NCI-H2081 (cell line): ENCODE measurements at regions not wholly inside any gene's neighbourhood (a gene's known extent, or its start where the extent isn't known, plus 50 kb on each side); places are given as distances from the start of the nearest gene placed in this dataset.
"Not testable (repeated sequence)": the region's sequence is repeated elsewhere in the genome, so short reads cannot be mapped to it uniquely, and the experiment has no call there.

Experiments used
- DNase-seq, 2 experiments: peaks; one replicate each; lab custom pipeline; 2025; lab: John Stamatoyannopoulos, UW

DNA sequence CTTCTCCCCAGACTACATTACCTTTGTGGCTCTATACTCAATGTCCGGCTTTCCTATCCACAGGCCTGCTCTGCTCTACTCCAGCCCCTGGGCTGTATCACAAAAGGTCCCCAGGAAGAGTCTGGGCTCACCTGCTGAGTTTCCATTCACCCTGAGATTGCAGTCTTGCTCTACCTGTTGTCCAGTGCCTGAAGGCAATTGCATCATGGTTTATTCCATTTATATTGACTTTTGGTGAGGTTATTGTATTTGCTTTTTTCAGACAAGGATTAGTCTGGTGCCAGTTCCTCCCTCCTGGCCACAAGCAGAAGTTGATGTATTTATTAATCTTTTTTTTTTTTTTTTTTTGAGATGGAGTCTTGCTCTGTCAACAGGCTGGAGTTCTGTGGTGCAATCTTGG is 273.1 kb downstream of the XPNPEP1 start:
- DNase-seq, result no peak

DNA sequence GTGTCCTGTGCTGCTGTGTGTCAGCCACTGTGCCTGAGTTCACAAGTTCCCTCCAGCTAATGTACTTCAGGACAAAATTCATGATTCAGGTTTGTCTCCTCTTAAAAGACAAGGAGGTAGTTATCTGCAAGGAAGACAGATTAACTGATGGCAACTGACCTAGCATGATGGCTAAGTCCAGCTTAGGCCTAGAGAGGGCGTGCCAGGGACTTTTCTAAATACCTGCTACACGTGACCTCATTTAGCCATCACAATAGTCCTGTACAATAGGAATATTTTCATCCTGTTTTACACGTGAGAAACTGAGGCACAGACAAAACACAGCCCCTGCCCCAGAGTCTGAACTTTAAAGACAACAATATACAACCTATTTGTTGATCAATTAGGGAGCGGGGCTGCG is 275.7 kb downstream of the XPNPEP1 start:
- DNase-seq, result no peak

DNA sequence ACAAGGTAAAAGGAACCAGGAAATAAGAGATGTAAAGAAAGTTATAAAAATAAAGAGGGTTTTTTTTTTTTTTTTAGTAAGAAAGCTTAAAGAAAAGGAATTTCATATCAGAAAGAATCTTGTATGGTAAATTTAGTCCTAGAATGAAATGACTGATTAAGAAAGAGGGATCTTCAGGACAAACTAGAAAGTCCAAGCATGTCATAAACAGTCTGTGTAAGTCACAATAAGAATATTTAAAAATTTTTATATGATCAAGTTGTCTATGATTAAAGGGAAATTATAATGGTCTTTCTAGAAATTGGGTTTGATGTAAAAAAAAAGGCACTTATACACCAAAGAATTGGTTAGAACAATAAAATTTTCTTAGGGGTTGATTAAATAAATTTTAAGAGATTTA is 289.5 kb downstream of the XPNPEP1 start:
- no peak for DNase-seq

DNA sequence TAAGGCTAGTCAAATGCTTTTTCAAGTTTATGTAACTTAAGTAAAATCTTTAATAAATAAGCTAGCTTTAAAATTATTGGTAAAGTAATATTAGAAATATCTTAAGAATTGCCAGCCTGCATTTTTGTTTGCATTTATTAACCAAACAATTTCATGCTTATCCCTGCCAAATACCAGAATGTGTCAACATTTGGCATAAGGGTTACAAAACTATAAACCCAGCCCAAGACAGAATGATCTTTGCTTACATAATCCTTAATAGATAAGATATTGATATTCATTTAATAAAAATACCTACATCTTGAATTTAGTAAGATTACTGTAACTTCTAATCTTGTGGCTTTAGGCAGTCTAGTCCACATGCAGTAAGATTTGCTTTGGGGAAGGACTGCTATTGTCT is 290.3 kb downstream of the XPNPEP1 start:
- DNase-seq, result not testable (repeated sequence)

DNA sequence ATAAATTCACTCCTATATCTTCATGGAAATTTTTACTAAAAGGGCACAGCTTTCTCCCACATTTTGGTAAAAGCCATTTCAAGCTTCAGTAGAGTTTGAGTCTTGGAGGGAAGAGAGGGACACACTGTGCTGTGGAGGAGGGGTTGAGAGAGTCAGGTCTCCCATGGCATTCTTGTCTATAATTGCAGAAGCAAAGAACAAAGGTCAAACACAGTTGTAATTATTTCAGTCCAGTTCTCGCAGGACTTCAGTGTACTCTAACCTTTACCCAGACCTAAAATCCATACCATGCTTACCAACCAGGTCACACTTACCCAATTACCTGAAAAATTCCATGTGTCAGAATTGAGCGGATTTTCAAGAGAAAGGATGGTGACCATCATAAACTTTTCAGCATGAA is 298.4 kb downstream of the XPNPEP1 start:
- DNase-seq, result no peak

DNA sequence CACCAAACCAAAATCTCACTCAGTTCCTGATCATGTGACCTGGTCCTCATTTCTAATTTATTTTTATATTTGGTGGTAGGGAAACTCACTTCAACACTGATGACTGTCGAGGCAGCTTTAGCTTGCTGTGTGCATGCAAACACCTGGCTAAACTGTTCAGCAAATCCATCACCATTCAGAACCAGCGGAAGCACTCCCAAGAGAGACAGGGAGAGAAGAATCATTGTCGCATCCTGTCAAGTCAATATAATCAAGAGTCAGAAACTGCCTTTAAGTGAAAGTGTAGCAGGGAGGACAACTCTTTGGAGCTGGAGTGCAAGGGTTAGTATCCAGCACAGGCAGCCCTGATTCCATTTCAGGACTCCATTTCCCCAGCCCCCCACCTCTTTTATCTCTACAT is 300.7 kb downstream of the XPNPEP1 start:
- DNase-seq, result no peak

DNA sequence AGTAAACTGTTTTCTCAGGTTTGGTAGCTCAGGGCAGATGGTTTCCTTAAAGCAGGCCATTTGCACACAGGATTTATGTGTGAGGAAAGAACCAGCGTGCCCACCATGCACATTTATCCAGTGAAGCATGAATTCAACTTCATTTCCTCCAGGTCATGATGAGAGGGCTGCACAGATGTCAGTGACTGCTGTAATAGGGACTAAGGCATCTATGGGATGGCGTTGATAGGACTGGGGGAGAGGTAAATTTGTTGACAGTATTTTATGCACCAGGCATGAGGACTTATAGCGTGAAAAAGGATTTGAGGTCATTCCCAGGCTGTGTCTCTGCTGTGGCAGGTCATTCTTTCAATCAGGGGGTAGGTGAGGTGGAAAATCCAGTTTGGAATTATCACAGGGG is 302.9 kb downstream of the XPNPEP1 start:
- no peak for DNase-seq

DNA sequence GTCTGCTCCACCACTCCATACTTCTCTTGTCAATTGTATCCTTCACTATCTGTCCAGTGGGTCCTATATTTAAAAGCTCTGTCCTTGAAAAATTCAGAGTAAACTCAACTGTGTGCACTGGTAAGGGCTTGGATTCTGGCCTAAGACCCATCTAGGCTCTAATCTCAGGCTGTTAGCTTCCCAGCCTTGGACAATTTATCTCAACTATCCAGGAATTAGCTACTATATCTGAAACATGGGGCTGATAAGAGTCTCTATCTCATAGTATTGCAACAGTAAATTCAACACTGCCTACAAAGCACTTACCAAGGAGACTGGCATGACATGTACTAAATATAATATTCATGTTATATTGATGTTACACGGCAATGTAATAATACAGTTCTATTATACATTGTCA is 303.4 kb downstream of the XPNPEP1 start:
- DNase-seq, result no peak

DNA sequence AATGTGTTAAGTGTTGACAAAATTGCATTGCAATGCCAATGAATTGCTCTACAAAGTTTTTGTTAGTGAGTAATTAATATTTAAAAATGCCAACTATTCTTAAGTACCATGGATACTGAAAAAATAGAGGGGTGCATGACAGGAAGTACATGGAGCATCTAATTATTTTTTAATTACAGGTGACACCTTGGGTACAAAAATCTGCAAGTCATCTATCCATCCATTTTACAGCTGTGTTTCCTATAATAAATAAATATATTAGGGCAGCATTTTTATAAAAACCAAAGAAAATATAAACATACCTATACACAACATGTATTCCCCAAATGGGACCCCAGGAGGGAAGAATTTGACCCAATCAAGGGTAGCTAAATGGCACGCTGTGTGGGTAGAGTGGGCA is 304.6 kb downstream of the XPNPEP1 start:
- DNase-seq, result no peak

DNA sequence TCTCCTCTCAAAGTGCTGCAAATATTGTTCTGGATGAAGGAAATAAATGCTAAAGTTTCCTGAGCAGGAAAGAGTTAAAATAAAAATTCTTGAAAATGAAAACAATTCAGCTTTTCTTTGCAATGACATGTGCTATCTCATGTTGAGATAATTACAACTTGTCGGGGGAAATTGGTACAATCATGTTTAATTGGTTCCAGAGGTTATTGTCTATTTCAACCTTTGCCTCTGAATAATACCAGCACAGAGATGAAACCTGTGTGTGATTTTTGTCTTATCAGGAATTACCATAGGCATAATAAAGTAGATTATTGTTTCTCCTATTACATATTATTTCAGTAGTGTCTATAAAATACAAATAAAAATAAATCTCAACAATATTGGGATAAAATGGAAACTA is 305.0 kb downstream of the XPNPEP1 start:
- DNase-seq, result no peak

DNA sequence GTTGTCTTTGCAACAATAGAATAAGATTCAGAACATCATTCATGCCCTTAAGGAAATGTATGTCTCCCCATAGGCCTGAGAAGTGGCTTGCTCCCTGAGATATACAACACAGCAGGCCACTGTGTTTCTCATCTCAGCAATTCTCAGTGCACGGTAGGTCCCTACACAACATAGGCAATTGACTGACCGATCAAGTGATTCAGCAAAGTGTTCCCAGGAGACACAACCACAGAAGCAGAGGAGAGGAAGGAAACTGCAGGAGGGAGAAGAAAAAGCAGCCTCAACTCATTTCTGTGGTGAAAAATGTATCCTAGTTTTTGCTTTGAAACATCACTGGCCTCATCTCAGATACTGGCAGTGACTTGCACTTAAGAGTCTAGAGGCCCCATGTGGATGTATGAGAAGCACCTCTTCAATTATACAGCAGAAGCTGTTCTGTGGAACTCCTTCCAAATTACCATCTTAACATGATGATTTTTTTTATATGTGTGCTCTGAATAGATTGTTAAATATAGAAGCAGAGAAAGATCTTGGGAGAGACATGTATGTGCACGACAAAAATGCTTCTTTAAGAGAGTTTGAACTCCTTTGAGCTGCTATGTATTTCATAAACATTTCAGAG is 306.8 kb downstream of the XPNPEP1 start:
- DNase-seq, result no peak

DNA sequence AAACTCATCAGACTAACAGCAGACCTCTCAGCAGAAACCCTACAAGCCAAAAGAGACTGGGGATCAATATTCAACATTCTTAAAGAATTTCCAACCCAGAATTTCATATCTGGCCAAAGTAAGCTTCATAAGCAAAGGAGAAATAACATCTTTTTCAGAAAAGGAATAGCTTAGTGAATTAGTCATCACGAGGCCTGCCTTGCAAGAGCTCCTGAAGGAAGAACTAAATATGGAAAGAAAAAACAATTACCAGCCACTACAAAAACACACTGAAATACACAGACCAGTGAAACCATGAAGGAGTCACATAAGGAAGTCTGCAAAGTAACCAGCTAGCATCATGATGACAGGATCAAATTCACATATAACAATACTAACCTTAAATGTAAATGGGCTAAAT is 328.0 kb downstream of the XPNPEP1 start:
- DNase-seq, result not testable (repeated sequence)

DNA sequence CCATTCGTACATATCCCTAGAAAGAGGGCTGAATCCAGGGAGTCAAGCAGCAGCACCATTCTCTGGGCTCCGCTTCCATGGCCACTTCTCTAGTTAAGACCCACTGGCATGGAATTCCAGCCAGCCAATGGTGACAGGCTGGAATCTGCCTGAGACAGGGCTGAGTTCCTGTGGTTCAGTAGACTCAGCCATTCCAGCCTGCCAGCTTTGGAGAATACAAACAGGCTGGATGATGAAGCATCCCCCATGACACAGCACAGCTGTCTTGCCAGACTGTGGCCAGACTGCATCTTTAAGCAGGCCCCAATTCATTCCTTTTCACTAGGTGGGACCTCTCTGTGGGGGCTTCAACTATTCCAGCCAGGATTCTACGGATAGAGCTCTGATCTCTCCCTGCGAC is 329.6 kb downstream of the XPNPEP1 start:
- no peak for DNase-seq

DNA sequence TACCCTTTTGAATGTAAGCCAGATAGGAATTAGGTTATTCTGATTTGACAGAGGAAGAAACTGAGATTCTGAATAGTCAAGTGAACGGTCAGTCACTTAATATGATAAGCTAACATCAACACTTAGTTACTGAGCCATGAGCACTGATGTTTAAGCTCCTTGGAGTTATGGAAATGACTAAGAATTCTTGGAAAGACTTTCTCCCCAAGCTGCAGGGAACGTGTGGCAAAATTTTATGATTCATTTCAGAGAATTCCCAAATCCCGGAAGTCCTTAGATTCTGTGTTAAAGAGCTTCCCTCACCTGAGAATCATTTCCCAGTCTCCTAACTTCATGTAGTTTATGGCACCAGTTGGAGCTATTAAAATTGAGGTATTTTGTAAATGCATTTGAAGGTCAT is 330.9 kb downstream of the XPNPEP1 start:
- no peak for DNase-seq

DNA sequence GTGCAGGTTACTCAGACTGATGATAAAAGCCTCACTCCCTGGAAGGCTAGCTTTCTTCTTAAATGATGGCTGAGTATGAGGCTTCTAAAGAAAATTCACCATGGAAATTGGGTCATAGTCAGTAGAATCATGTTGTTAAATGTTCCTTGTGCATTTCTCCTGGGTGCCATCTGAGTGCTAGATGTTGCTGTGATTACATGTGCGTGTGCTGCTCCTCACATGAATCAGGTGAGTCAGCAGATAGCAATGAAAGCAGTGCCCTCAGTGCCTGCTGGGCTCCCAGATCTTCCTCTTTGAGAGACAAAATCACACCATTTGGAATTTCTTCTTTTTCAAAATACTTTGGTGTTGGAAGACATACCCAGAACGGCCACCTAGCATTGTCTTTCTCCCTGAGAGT is 331.7 kb downstream of the XPNPEP1 start:
- no peak for DNase-seq

DNA sequence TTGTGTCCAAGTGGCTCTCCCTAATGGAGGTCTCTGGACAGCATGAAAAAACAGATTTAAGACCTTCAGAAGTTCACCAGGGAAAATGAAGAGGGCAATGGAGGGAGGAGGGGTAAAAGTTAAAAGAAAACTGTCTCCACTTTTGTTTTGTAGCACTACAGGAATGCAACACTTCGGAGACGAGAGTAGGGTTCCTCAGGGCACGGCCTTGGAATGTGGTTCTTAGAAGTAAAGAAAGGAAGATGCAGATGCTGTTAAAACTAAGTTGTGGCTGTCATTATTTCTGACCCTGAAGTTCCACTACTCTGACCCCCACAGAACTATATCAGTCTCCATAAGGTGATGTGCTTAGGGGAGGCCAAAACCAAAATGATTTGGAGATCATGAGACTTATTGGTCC is 335.1 kb downstream of the XPNPEP1 start:
- no peak for DNase-seq

DNA sequence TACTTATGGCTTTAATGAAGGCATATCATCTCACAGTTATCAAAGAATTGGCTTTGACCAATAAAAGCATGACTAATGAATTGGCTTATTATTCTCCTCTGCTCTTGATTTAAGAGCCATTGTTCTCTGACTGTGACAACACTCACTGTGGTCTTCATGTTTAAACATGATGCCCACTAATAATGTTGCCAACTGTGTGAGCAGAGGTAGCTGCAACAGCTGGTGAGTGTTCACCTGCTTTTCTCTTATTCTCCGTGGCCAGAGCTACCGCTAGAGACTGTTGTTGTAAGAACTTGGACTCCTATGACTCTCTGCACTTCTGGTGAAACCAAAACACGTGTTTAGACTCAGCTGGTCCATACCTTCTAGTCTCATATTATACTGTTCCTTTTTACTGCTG is 335.9 kb downstream of the XPNPEP1 start:
- no peak for DNase-seq

DNA sequence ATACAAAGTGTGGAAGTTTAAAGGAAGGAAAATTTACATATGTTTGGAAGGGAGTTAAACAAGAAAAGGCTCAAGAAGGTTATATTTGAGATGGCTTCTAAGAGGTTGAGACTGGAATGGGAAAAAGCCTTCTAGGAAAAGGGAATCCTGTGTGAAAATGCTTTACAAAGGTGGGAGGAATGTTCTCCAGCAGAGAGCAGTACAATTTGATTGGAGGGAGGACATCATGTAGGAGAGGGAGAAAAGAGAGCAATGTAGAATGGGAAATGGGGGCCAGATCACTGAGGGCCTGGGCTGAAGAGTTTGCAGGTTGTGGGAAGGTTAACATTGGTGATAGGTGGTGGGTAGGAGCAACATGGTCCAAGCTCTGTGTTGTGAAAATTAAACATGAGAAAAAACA is 366.9 kb downstream of the XPNPEP1 start:
- no peak for DNase-seq

DNA sequence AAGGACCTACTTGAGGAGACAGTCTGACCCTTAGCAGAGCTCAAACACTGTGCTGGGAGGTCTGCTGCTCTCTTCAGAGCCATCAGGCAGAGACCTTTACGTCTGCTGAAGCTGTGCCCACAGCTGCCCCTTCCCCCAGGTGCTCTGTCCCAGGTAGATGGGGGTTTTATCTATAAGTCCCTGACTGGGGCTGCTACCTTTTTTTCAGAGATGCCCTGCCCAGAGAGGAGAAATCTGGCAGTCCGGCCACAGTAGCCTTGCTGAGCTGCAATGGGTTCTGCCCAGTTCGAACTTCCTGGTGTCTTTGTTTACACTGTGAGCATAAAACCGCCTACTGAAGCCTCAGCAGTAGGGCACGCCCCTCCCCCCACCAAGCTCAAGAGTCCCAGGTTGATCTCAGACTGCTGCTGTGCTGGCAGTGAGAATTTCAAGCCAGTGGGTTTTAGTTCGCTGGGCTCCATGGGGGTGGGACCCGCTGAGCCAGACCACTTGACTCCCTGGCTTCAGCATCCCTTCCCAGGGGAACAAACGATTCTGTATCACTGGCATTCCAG is 381.2 kb downstream of the XPNPEP1 start:
- not testable (repeated sequence) for DNase-seq

DNA sequence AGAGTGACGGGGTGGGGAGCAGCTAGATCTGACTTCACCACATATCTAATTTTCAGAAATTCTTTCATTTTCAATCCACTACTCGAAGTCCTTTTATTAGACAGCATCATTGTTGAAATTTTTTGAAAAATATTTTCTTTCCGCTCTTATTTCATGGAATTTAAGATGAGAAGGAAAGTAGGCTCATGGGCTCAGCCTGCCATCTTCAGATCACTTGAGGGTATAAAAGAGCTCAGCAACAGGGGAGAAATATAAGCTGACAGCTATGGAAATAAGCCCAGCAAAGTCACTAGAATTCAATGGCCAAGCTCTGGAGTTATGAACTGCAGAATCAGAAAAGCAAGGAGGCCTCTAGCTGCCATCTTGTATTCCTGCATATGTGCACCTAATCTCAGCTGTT is 389.1 kb downstream of the XPNPEP1 start:
- DNase-seq, result no peak

DNA sequence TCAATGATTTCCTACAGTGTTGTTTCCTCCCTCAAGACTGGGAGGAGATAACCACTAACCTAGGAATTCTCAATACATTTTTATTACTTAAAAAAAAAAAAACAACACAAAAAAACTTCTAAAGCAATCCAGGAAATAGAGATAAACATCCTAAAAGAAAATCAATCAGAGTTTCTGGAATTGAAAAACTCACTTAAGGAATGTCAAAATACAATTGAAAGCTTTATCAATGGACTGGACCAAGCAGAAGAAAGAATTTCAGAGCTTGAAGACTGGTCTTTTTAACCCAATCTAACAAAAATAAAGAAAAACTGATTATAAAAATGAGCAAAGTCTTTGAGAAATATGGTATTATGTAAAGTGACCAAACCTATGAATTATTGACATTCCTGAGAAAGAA is 394.1 kb downstream of the XPNPEP1 start:
- DNase-seq, result no peak

DNA sequence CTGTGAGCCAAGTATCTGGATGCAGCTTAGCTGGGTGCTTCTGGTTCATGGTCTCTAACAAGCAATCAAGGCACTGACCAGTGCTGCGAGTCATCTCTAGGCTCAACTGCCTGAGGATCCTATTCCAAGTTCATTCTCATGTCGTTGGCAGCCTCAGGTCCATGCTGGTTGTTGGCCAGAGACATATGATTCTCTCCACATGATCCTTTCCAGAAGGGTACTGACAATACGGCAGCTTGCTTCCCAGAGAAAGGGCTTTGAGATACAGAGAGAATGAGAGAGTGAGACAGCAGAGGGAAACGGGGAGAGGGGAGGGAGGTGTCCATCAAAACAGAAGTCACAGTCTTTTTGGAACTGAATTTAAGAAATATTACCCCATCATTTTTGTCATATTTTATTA is 405.6 kb downstream of the XPNPEP1 start:
- DNase-seq, result no peak

DNA sequence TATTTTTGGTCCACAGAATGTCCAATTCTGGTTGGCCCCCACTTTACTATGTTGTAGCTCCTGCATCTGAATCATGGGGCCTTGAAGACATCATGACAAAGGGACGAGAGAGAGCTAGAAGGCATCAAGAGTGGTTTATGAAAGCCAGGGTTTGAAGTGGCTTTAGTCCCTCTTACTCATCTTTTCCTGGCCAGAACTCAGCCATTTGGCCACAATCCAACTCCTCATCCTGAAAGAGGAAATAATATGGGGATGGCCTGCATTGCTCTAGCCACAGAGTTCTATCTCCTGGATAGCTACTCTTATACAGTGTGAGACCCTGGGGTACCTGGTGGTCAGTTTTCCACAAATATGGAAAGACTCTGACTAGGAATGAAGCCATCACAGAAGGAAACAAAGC is 418.9 kb downstream of the XPNPEP1 start:
- DNase-seq, result no peak

DNA sequence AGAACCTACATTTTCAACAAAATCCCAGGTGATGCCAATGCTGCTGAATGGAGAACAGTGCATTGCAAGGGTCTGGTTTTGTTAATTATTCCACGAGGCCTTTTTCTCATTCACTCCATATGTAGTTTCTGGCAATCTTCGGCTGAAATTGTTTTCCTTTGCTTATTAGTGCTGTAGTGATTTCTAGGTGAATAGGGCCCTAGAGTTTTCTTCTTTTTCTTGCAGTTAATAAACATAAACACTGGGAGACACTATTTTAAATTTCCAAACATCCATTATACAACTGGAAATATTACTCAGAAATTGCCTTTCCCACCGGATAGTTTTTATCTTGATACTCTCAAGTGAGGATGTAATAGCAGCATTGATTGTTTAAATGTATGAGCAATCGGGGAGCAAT is 435.6 kb downstream of the XPNPEP1 start:
- no peak for DNase-seq

DNA sequence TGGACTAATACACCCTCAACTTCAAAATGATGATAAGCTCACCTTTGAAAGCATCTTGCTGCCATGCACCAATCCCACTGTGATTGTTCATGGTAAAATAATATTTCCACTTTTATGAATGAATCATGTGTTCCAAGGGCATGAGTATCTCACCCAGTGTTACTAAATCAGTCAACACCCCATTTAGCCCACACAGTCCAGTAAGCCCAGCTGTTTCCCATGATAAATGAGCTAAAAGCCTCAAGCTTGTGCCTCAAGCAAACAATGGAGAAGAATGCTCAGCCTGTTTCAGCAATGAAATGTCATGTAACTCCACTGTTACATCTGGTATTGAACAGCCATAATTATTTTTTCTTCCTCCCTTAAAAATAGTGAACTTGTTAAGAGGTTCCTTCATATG is 442.5 kb downstream of the XPNPEP1 start:
- DNase-seq, result no peak
